ENCODE measurements at regions not wholly inside any gene's neighbourhood (a gene's known extent, or its start where the extent isn't known, plus 50 kb on each side); places are given as distances from the start of the nearest gene placed in this dataset.

GRCh38 chr19:32141840-32142511 is 203.4 kb upstream of the ZNF507 start:
- Mint-ChIP-seq H3K4me3 (no peak overlapping the region), H3K27me3 (no peaks in the 10 kb centered on the region), H3K4me1 (no peaks in the 10 kb centered on the region), H3K9me3 (peaks cover 11 to 25% (median 14%) of the 10 kb centered on the region in 7 donors), H3K36me3 (peaks cover 6 to 9% of the 10 kb centered on the region in 2 donors), H3K27ac (no peak overlapping the region)
- ATAC-seq (ENCODE audit: low read depth in 2 of 2) (no peak), DNase-seq (no peak)

GRCh38 chr19:32146664-32147063 is 198.7 kb upstream of the ZNF507 start:
- Mint-ChIP-seq H3K27ac (no peak overlapping the region), H3K36me3 (peaks cover 6 to 9% of the 10 kb centered on the region in 2 donors), H3K4me3 (no peak overlapping the region), H3K4me1 (no peaks in the 10 kb centered on the region), H3K9me3 (peaks cover 7 to 57% (median 31%) of the 10 kb centered on the region in 7 donors), H3K27me3 (no peaks in the 10 kb centered on the region)
- DNase-seq: no peak
- no peak for ATAC-seq (ENCODE audit: low read depth in 2 of 2)

GRCh38 chr19:32150605-32151004 is 194.8 kb upstream of the ZNF507 start:
- Mint-ChIP-seq H3K4me3 (no peak overlapping the region), H3K27ac (no peak overlapping the region), H3K36me3 (peaks cover 6 to 9% of the 10 kb centered on the region in 2 donors), H3K27me3 (no peaks in the 10 kb centered on the region), H3K9me3 (peaks cover 7 to 46% (median 27%) of the 10 kb centered on the region in 7 donors), H3K4me1 (no peaks in the 10 kb centered on the region)
- no peak for ATAC-seq (ENCODE audit: low read depth in 2 of 2)
- no peak for DNase-seq

- Mint-ChIP-seq H3K36me3 (no peaks in the 10 kb centered on the region), H3K4me3 (no peak overlapping the region), H3K27ac (no peak overlapping the region), H3K27me3 (no peaks in the 10 kb centered on the region), H3K4me1 (no peaks in the 10 kb centered on the region), H3K9me3 (peaks cover 3 to 33% (median 11%) of the 10 kb centered on the region in 7 donors)
- DNase-seq (no peak), ATAC-seq (ENCODE audit: low read depth in 2 of 2) (no peak)
Measured at GRCh38 chr19:32154418-32154817, 191.0 kb upstream of the ZNF507 start.

- H3K4me1 Mint-ChIP-seq: no peaks in the 10 kb centered on the region
- no peak for ATAC-seq (ENCODE audit: low read depth in 2 of 2)
- DNase-seq: no peak
- H3K9me3 Mint-ChIP-seq: peaks cover 0 to 9% (median 6%) of the 10 kb centered on the region in 7 donors
- no peak overlapping the region for H3K4me3 Mint-ChIP-seq
- H3K27ac Mint-ChIP-seq: no peak overlapping the region
- H3K27me3 Mint-ChIP-seq: peaks cover 0 to 8% (median 3%) of the 10 kb centered on the region in 3 donors
- no peaks in the 10 kb centered on the region for H3K36me3 Mint-ChIP-seq
Measured at GRCh38 chr19:32164384-32164992, 180.9 kb upstream of the ZNF507 start.

GRCh38 chr19:32165141-32165540 is 180.3 kb upstream of the ZNF507 start:
- Mint-ChIP-seq H3K9me3 (peaks cover 0 to 4% (median 1%) of the 10 kb centered on the region in 7 donors), H3K36me3 (no peaks in the 10 kb centered on the region), H3K27ac (no peak overlapping the region), H3K4me3 (no peak overlapping the region), H3K4me1 (no peaks in the 10 kb centered on the region), H3K27me3 (peaks cover 1 to 8% (median 3%) of the 10 kb centered on the region in 3 donors)
- ATAC-seq (ENCODE audit: low read depth in 2 of 2) (no peak), DNase-seq (no peak)

- no peak for ATAC-seq (ENCODE audit: low read depth in 2 of 2)
- Mint-ChIP-seq H3K27ac (no peak overlapping the region), H3K36me3 (no peaks in the 10 kb centered on the region), H3K27me3 (peaks cover 3 to 8% (median 4%) of the 10 kb centered on the region in 3 donors), H3K9me3 (peaks cover 0 to 5% (median 0%) of the 10 kb centered on the region in 7 donors), H3K4me1 (no peaks in the 10 kb centered on the region), H3K4me3 (no peak overlapping the region)
- no peak for DNase-seq
Measured at GRCh38 chr19:32165750-32166149, 179.7 kb upstream of the ZNF507 start.

GRCh38 chr19:32166238-32166637 is 179.2 kb upstream of the ZNF507 start:
- Mint-ChIP-seq H3K4me1 (no peaks in the 10 kb centered on the region), H3K4me3 (no peak overlapping the region), H3K27ac (no peak overlapping the region), H3K9me3 (peaks cover 0 to 4% (median 0%) of the 10 kb centered on the region in 7 donors), H3K27me3 (peaks cover 0 to 8% (median 4%) of the 10 kb centered on the region in 3 donors), H3K36me3 (no peaks in the 10 kb centered on the region)
- ATAC-seq (ENCODE audit: low read depth in 2 of 2) (no peak), DNase-seq (no peak)

- H3K4me3 Mint-ChIP-seq: no peak overlapping the region
- H3K9me3 Mint-ChIP-seq: peaks cover 0 to 4% (median 0%) of the 10 kb centered on the region in 7 donors
- H3K4me1 Mint-ChIP-seq: no peaks in the 10 kb centered on the region
- no peak for DNase-seq
- peaks cover 0 to 8% (median 4%) of the 10 kb centered on the region in 3 donors for H3K27me3 Mint-ChIP-seq
- no peaks in the 10 kb centered on the region for H3K36me3 Mint-ChIP-seq
- H3K27ac Mint-ChIP-seq: no peak overlapping the region
- ATAC-seq (ENCODE audit: low read depth in 2 of 2): no peak
Measured at GRCh38 chr19:32168111-32168510, 177.3 kb upstream of the ZNF507 start.

GRCh38 chr19:32168606-32169005 is 176.8 kb upstream of the ZNF507 start:
- H3K27me3 Mint-ChIP-seq: peaks cover 0 to 8% (median 4%) of the 10 kb centered on the region in 3 donors
- no peak for ATAC-seq (ENCODE audit: low read depth in 2 of 2)

GRCh38 chr19:32171719-32172151 is 173.7 kb upstream of the ZNF507 start:
- Mint-ChIP-seq H3K4me1 (no peaks in the 10 kb centered on the region), H3K4me3 (no peak overlapping the region), H3K36me3 (no peaks in the 10 kb centered on the region), H3K9me3 (peaks cover 0 to 8% (median 2%) of the 10 kb centered on the region in 7 donors), H3K27me3 (peaks cover 0 to 8% (median 4%) of the 10 kb centered on the region in 3 donors), H3K27ac (no peak overlapping the region)
- no peak for DNase-seq
- no peak for ATAC-seq (ENCODE audit: low read depth in 2 of 2)

More at GRCh38 chr19:32168606-32169005, 176.8 kb upstream of the ZNF507 start:
- H3K9me3 Mint-ChIP-seq: peaks cover 0 to 4% (median 0%) of the 10 kb centered on the region in 7 donors
- H3K36me3 Mint-ChIP-seq: no peaks in the 10 kb centered on the region
- no peak overlapping the region for H3K27ac Mint-ChIP-seq
- H3K4me3 Mint-ChIP-seq: no peak overlapping the region
- DNase-seq: no peak
- H3K4me1 Mint-ChIP-seq: no peaks in the 10 kb centered on the region

- H3K27ac Mint-ChIP-seq: no peak overlapping the region
- DNase-seq (no peak), ATAC-seq (ENCODE audit: low read depth in 2 of 2) (no peak)
- H3K4me3 Mint-ChIP-seq: no peak overlapping the region
- no peaks in the 10 kb centered on the region for H3K4me1 Mint-ChIP-seq
- H3K27me3 Mint-ChIP-seq: peaks cover 0 to 8% (median 4%) of the 10 kb centered on the region in 3 donors
- H3K36me3 Mint-ChIP-seq: no peaks in the 10 kb centered on the region
- H3K9me3 Mint-ChIP-seq: peaks cover 0 to 8% (median 2%) of the 10 kb centered on the region in 7 donors
Measured at GRCh38 chr19:32172566-32173160, 172.7 kb upstream of the ZNF507 start.

- no peaks in the 10 kb centered on the region for H3K4me1 Mint-ChIP-seq
- no peak for DNase-seq
- peaks cover 0 to 8% (median 2%) of the 10 kb centered on the region in 7 donors for H3K9me3 Mint-ChIP-seq
- no peak for ATAC-seq (ENCODE audit: low read depth in 2 of 2)
- no peak overlapping the region for H3K27ac Mint-ChIP-seq
- no peak overlapping the region for H3K4me3 Mint-ChIP-seq
- H3K27me3 Mint-ChIP-seq: peaks cover 3 to 6% (median 4%) of the 10 kb centered on the region in 3 donors
- no peaks in the 10 kb centered on the region for H3K36me3 Mint-ChIP-seq
Measured at GRCh38 chr19:32173836-32174235, 171.6 kb upstream of the ZNF507 start.
